ENCODE measurements at regions not wholly inside any gene's neighbourhood (a gene's known extent, or its start where the extent isn't known, plus 50 kb on each side); places are given as distances from the start of the nearest gene placed in this dataset.
"Not testable (repeated sequence)": the region's sequence is repeated elsewhere in the genome, so short reads cannot be mapped to it uniquely, and the experiment has no call there.

DNA sequence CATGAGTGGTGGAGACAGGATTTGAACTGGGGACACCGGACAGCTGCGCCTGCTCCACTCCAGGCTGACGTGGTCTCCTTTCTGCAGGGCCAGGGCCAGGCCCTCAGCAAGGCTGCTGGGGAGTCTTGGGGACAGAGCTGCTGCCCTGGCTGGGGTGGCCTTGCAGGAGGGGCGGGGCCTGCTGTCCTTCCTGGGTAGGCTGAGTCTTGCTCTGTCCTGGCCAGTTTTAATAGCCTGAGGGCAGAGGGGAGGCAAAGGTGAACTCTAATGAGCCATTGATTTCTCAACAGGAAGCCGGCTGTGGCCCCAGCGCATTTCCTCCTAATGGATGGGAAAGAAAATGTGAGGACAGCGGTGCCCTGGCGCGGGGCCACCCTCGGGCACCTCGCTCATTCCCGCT lies 428.4 kb upstream of the SULF2 start:
- TF ChIP-seq, protein P1, sequence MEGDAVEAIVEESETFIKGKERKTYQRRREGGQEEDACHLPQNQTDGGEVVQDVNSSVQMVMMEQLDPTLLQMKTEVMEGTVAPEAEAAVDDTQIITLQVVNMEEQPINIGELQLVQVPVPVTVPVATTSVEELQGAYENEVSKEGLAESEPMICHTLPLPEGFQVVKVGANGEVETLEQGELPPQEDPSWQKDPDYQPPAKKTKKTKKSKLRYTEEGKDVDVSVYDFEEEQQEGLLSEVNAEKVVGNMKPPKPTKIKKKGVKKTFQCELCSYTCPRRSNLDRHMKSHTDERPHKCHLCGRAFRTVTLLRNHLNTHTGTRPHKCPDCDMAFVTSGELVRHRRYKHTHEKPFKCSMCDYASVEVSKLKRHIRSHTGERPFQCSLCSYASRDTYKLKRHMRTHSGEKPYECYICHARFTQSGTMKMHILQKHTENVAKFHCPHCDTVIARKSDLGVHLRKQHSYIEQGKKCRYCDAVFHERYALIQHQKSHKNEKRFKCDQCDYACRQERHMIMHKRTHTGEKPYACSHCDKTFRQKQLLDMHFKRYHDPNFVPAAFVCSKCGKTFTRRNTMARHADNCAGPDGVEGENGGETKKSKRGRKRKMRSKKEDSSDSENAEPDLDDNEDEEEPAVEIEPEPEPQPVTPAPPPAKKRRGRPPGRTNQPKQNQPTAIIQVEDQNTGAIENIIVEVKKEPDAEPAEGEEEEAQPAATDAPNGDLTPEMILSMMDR (IDR thresholded peaks at IDR 0.05): not testable (repeated sequence)
- TF ChIP-seq EZH2phosphoT487, EZH2 (IDR thresholded peaks at IDR 0.05): not testable (repeated sequence)
